HL-60 (cell line): ENCODE measurements at regions not wholly inside any gene's neighbourhood (a gene's known extent, or its start where the extent isn't known, plus 50 kb on each side); places are given as distances from the start of the nearest gene placed in this dataset.

Experiments
- DNase-seq, 2 experiments: peaks; one replicate each; pipeline ENCODE4 v3.0.0-alpha.2; 2010 to 2020; ENCODE audit warnings: low read depth in 1 of 2, low spot score in 1 of 2
- H3K27ac ChIP-seq: fragments of 250-450 bp; sonication (Bioruptor Pico); replicated peaks from 2 replicates; pipeline ENCODE4 v1.5.1; 2020; ENCODE audit warnings: mild to moderate bottlenecking, moderate library complexity
- H3K27me3 ChIP-seq: fragments of 250-450 bp; sonication (Bioruptor Pico); 2 replicates; pipeline ENCODE4 v1.5.1; 2021; ENCODE audit warnings: mild to moderate bottlenecking, moderate library complexity; ENCODE audit not compliant: insufficient read depth, poor library complexity, severe bottlenecking
- H3K4me3 ChIP-seq: replicated peaks from 2 replicates; pipeline ENCODE4 v1.5.1; 2011; ENCODE audit warnings: mild to moderate bottlenecking, control low read depth, low read length; ENCODE audit not compliant: insufficient read depth
- CTCF ChIP-seq: IDR thresholded peaks from one replicate; pipeline ENCODE4 v1.5.1; 2011; ENCODE audit warnings: low read length, control low read depth, inconsistent platforms; ENCODE audit not compliant: insufficient read depth
- GABPA ChIP-seq: IDR thresholded peaks from 2 replicates; pipeline ENCODE4 v1.6.1; 2012; ENCODE audit warnings: low read depth
- POLR2AphosphoS5 ChIP-seq: IDR thresholded peaks from 2 replicates; pipeline ENCODE4 v1.6.1; 2012; ENCODE audit warnings: low read depth
- REST ChIP-seq: IDR thresholded peaks from 2 replicates; pipeline ENCODE4 v1.6.1; 2012; ENCODE audit warnings: low read depth; ENCODE audit not compliant: insufficient replicate concordance
- SPI1 ChIP-seq: IDR thresholded peaks from 2 replicates; pipeline ENCODE4 v1.6.1; 2012; ENCODE audit warnings: low read depth, mild to moderate bottlenecking, borderline replicate concordance

- no peak for DNase-seq
- H3K27ac ChIP-seq, result no peak overlapping the region
These were observed 235.1 kb upstream of the ADAMTSL1 start for GRCh38 chr9:18238752-18239447.

GRCh38 chr9:18240213-18240612 is 233.7 kb upstream of the ADAMTSL1 start:
- DNase-seq, result no peak
- Histone ChIP-seq H3K27me3 (no peaks in the 10 kb centered on the region), H3K27ac (no peak overlapping the region), H3K4me3 (no peak overlapping the region)
- no peak for TF ChIP-seq SPI1
- no peak for TF ChIP-seq REST
- TF ChIP-seq POLR2AphosphoS5, result no peak
- no peak for TF ChIP-seq GABPA
- no peak for TF ChIP-seq CTCF

More at GRCh38 chr9:18238752-18239447, 235.1 kb upstream of the ADAMTSL1 start:
- TF ChIP-seq REST (no peak), GABPA (no peak), POLR2AphosphoS5 (no peak), CTCF (no peak), SPI1 (no peak)
- no peaks in the 10 kb centered on the region for H3K27me3 ChIP-seq
- no peak overlapping the region for H3K4me3 ChIP-seq

GRCh38 chr9:18245911-18246310 is 228.0 kb upstream of the ADAMTSL1 start:
- DNase-seq, result no peak
- Histone ChIP-seq H3K27me3 (no peaks in the 10 kb centered on the region), H3K4me3 (no peak overlapping the region), H3K27ac (no peak overlapping the region)
- TF ChIP-seq REST, result no peak
- TF ChIP-seq GABPA, result no peak
- no peak for TF ChIP-seq SPI1
- no peak for TF ChIP-seq POLR2AphosphoS5
- TF ChIP-seq CTCF, result no peak
